ENCODE measurements at regions not wholly inside any gene's neighbourhood (a gene's known extent, or its start where the extent isn't known, plus 50 kb on each side); places are given as distances from the start of the nearest gene placed in this dataset.

DNA sequence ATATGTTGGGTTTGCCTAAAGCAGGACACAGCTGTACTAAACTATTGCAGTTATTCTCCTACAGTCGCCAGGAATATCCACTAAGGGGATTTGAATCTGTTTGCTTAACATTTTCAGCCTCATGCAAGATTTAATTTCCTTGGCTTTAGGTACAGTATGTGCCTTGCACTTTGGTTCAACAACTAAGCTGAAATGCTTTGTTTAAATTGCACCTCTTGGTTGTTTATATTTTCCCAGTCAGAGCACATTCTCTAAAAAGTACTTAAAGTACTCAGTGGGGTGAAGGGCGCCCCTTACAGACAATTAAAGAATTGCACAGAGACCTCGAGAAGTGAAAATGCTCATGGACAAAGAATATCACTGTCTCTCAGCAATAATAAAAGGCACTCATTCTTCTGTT lies 107.8 kb upstream of the MTNR1B start:
- no peak for TF ChIP-seq NR2F2 (IDR thresholded peaks at IDR 0.05)
- TF ChIP-seq, protein P1, sequence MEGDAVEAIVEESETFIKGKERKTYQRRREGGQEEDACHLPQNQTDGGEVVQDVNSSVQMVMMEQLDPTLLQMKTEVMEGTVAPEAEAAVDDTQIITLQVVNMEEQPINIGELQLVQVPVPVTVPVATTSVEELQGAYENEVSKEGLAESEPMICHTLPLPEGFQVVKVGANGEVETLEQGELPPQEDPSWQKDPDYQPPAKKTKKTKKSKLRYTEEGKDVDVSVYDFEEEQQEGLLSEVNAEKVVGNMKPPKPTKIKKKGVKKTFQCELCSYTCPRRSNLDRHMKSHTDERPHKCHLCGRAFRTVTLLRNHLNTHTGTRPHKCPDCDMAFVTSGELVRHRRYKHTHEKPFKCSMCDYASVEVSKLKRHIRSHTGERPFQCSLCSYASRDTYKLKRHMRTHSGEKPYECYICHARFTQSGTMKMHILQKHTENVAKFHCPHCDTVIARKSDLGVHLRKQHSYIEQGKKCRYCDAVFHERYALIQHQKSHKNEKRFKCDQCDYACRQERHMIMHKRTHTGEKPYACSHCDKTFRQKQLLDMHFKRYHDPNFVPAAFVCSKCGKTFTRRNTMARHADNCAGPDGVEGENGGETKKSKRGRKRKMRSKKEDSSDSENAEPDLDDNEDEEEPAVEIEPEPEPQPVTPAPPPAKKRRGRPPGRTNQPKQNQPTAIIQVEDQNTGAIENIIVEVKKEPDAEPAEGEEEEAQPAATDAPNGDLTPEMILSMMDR (IDR thresholded peaks at IDR 0.05; ENCODE audit: low read depth, low read length, missing input control) = no peak
- TF ChIP-seq, protein P2, sequence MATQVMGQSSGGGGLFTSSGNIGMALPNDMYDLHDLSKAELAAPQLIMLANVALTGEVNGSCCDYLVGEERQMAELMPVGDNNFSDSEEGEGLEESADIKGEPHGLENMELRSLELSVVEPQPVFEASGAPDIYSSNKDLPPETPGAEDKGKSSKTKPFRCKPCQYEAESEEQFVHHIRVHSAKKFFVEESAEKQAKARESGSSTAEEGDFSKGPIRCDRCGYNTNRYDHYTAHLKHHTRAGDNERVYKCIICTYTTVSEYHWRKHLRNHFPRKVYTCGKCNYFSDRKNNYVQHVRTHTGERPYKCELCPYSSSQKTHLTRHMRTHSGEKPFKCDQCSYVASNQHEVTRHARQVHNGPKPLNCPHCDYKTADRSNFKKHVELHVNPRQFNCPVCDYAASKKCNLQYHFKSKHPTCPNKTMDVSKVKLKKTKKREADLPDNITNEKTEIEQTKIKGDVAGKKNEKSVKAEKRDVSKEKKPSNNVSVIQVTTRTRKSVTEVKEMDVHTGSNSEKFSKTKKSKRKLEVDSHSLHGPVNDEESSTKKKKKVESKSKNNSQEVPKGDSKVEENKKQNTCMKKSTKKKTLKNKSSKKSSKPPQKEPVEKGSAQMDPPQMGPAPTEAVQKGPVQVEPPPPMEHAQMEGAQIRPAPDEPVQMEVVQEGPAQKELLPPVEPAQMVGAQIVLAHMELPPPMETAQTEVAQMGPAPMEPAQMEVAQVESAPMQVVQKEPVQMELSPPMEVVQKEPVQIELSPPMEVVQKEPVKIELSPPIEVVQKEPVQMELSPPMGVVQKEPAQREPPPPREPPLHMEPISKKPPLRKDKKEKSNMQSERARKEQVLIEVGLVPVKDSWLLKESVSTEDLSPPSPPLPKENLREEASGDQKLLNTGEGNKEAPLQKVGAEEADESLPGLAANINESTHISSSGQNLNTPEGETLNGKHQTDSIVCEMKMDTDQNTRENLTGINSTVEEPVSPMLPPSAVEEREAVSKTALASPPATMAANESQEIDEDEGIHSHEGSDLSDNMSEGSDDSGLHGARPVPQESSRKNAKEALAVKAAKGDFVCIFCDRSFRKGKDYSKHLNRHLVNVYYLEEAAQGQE (IDR thresholded peaks at IDR 0.05) = no peak
- no peak for TF ChIP-seq RAD21 (IDR thresholded peaks at IDR 0.05)

All from liver (tissue), 3 donors.